ENCODE measurements at regions not wholly inside any gene's neighbourhood (a gene's known extent, or its start where the extent isn't known, plus 50 kb on each side); places are given as distances from the start of the nearest gene placed in this dataset.

- no peak for TF ChIP-seq CTCF (IDR thresholded peaks at IDR 0.05)
- no peak for TF ChIP-seq POLR2A (IDR thresholded peaks at IDR 0.05)
These were observed 212.2 kb upstream of the ATP2B1 start for GRCh38 chr12:89920866-89921265.
